GM12878 (cell line): ENCODE measurements at regions not wholly inside any gene's neighbourhood (a gene's known extent, or its start where the extent isn't known, plus 50 kb on each side); places are given as distances from the start of the nearest gene placed in this dataset.

ENCODE experiments used
- BCLAF1 ChIP-seq: fragments of 450-650 bp; IDR thresholded peaks from 2 replicates; pipeline ENCODE4 v1.6.1; 2017; ENCODE audit warnings: antibody characterized with exemption, mild to moderate bottlenecking, moderate library complexity
- CTCF ChIP-seq, 3 experiments: IDR thresholded peaks in 2 of 3; conservative IDR thresholded peaks in 1 of 3; 2 replicates each; pipeline ENCODE4 v1.5.1; 2011; ENCODE audit warnings: low read depth in 3 of 3, low read length in 3 of 3, mild to moderate bottlenecking in 3 of 3, control low read depth in 2 of 3, moderate library complexity in 2 of 3, inconsistent platforms in 1 of 3, mixed read lengths in 1 of 3; ENCODE audit not compliant: control insufficient read depth in 2 of 3, insufficient read depth in 1 of 3; ENCODE audit errors: extremely low read depth in 1 of 3
- KAT2A ChIP-seq: conservative IDR thresholded peaks from 2 replicates; pipeline ENCODE4 v1.6.1; 2011; ENCODE audit warnings: low read depth, low read length; ENCODE audit not compliant: control insufficient read depth
- MLLT1 ChIP-seq: fragments of 450-650 bp; IDR thresholded peaks from 2 replicates; pipeline ENCODE4 v1.6.1; 2016; ENCODE audit warnings: mild to moderate bottlenecking
- NR2C1 ChIP-seq: fragments of 450-650 bp; IDR thresholded peaks from 2 replicates; pipeline ENCODE4 v1.6.1; 2017; ENCODE audit warnings: antibody characterized with exemption, mild to moderate bottlenecking, moderate library complexity
- RAD51 ChIP-seq: fragments of 450-650 bp; IDR thresholded peaks from 2 replicates; pipeline ENCODE4 v1.6.1; 2016; ENCODE audit warnings: moderate library complexity, mild to moderate bottlenecking, inconsistent platforms
- REST ChIP-seq: IDR thresholded peaks from 2 replicates; pipeline ENCODE4 v1.6.1; 2012; ENCODE audit warnings: mild to moderate bottlenecking, low read depth, low read length
- SREBF2 ChIP-seq: IDR thresholded peaks from 2 replicates; pipeline ENCODE4 v1.6.1; 2012; ENCODE audit warnings: mild to moderate bottlenecking, low read length

- TF ChIP-seq CTCF (IDR thresholded peaks at IDR 0.05 in 2 of 3, conservative IDR thresholded peaks at IDR 0.05 in 1 of 3; ENCODE audit: control insufficient read depth in 2 of 3, extremely low read depth in 1 of 3, insufficient read depth in 1 of 3, low read depth in 3 of 3, low read length in 3 of 3) = no peak
- no peak for TF ChIP-seq SREBF2
- peak; percentile 95 for TF ChIP-seq MLLT1
- TF ChIP-seq NR2C1 = no peak
- no peak for TF ChIP-seq KAT2A
- no peak for TF ChIP-seq BCLAF1
- no peak for TF ChIP-seq RAD51
- TF ChIP-seq REST = no peak
Measured at GRCh38 chr13:22883956-22884355, 296.8 kb upstream of the SGCG start.
